IMR-90 (cell line): ENCODE measurements at regions not wholly inside any gene's neighbourhood (a gene's known extent, or its start where the extent isn't known, plus 50 kb on each side); places are given as distances from the start of the nearest gene placed in this dataset.

Source experiments
- ATAC-seq: fragments of 200-7000 bp; cut with Tn5 transposase; 2 replicates; pipeline ENCODE4 v1.9.1; 2020; ENCODE audit warnings: low read depth, mild to moderate bottlenecking, moderate library complexity
- BruUV-seq: library from RNA; stranded (reverse); fragments of 400-500 nt; replicated peaks from 2 replicates; lab custom pipeline; 2021; lab: Mats Ljungman, UMichigan
- CTCF ChIA-PET: fragments of 300-600 bp; formaldehyde crosslinking; extraction: SDS; loops from one replicate; lab custom pipeline; 2021; ENCODE audit warnings: antibody characterized with exemption; lab: Yijun Ruan, JAX
- POLR2A ChIA-PET: fragments of 300-600 bp; sonication (Branson Sonifier 250); formaldehyde crosslinking; loops from one replicate; lab custom pipeline; 2022; ENCODE audit warnings: antibody characterized with exemption; ENCODE audit not compliant: unreplicated experiment; lab: Charles Lee
- DNase-seq: peaks from one replicate; pipeline ENCODE4 v3.0.0; 2013
- H2AFZ ChIP-seq: replicated peaks from 2 replicates; pipeline ENCODE3; 2013; ENCODE audit warnings: low read length, mild to moderate bottlenecking; ENCODE audit not compliant: poor library complexity
- H2AK5ac ChIP-seq: 2 replicates; pipeline ENCODE4 v1.6.1; 2013; ENCODE audit warnings: low read depth, low read length, inconsistent platforms
- H2AK9ac ChIP-seq: replicated peaks from 2 replicates; pipeline ENCODE3; 2013; ENCODE audit warnings: mild to moderate bottlenecking, low read depth, low read length, moderate library complexity; ENCODE audit not compliant: poor library complexity
- H2BK120ac ChIP-seq: 2 replicates; pipeline ENCODE4 v1.6.1; 2013; ENCODE audit warnings: low read depth, low read length, inconsistent platforms
- H2BK15ac ChIP-seq: 3 replicates; pipeline ENCODE4 v1.6.1; 2013; ENCODE audit warnings: low read depth, low read length, inconsistent platforms
- H2BK20ac ChIP-seq: 2 replicates; pipeline ENCODE4 v1.6.1; 2013; ENCODE audit warnings: low read depth, mild to moderate bottlenecking, inconsistent platforms, low read length, moderate library complexity
- H2BK5ac ChIP-seq: 2 replicates; pipeline ENCODE4 v1.6.1; 2013; ENCODE audit warnings: mild to moderate bottlenecking, low read depth, low read length, inconsistent platforms; ENCODE audit not compliant: poor library complexity, severe bottlenecking
- H3K14ac ChIP-seq: replicated peaks from 2 replicates; pipeline ENCODE4 v1.6.1; 2013; ENCODE audit warnings: low read depth, low read length, inconsistent platforms
- H3K18ac ChIP-seq: 2 replicates; pipeline ENCODE4 v1.6.1; 2013; ENCODE audit warnings: low read depth, low read length, control low read depth
- H3K23ac ChIP-seq: 2 replicates; pipeline ENCODE4 v1.6.1; 2013; ENCODE audit warnings: low read depth, low read length, inconsistent platforms
- H3K27ac ChIP-seq: 2 replicates; pipeline ENCODE4 v1.5.1; 2013; ENCODE audit warnings: mild to moderate bottlenecking, control low read depth, low read length; ENCODE audit not compliant: insufficient read depth
- H3K27me3 ChIP-seq: 2 replicates; pipeline ENCODE4 v1.6.1; 2013; ENCODE audit warnings: low read length; ENCODE audit not compliant: control insufficient read depth, insufficient read depth
- H3K36me3 ChIP-seq: 2 replicates; pipeline ENCODE4 v1.6.1; 2013; ENCODE audit warnings: low read length, mixed read lengths; ENCODE audit not compliant: control insufficient read depth, insufficient read depth
- H3K4ac ChIP-seq: 2 replicates; pipeline ENCODE4 v1.6.1; 2013; ENCODE audit warnings: low read depth, low read length, inconsistent platforms
- H3K4me1 ChIP-seq: 2 replicates; pipeline ENCODE4 v1.6.1; 2013; ENCODE audit warnings: low read length, mixed read lengths; ENCODE audit not compliant: control insufficient read depth, insufficient read depth
- H3K4me2 ChIP-seq: 2 replicates; pipeline ENCODE4 v1.6.1; 2013; ENCODE audit warnings: low read depth, mild to moderate bottlenecking, control low read depth, low read length, moderate library complexity
- H3K4me3 ChIP-seq: 2 replicates; pipeline ENCODE4 v1.5.1; 2013; ENCODE audit warnings: low read depth, mild to moderate bottlenecking, control low read depth, low read length, moderate library complexity; ENCODE audit not compliant: insufficient read depth
- H3K56ac ChIP-seq: 2 replicates; pipeline ENCODE4 v1.6.1; 2013; ENCODE audit warnings: low read length, inconsistent platforms; ENCODE audit not compliant: insufficient read depth; ENCODE audit errors: extremely low read depth
- H3K79me1 ChIP-seq, 2 experiments: 2 replicates each; pipeline ENCODE4 v1.6.1; 2013; ENCODE audit warnings: low read length in 2 of 2, inconsistent platforms in 1 of 2, low read depth in 1 of 2
- H3K9ac ChIP-seq: 2 replicates; pipeline ENCODE4 v1.6.1; 2013; ENCODE audit warnings: low read depth, low read length, control low read depth
- H3K9me1 ChIP-seq: 2 replicates; pipeline ENCODE4 v1.6.1; 2013; ENCODE audit warnings: low read length, inconsistent platforms; ENCODE audit not compliant: insufficient read depth
- H3K9me3 ChIP-seq: 2 replicates; pipeline ENCODE4 v1.6.1; 2013; ENCODE audit warnings: low read length; ENCODE audit not compliant: control insufficient read depth, insufficient read depth
- H4K20me1 ChIP-seq: 2 replicates; pipeline ENCODE4 v1.6.1; 2013; ENCODE audit warnings: low read length, inconsistent platforms; ENCODE audit not compliant: insufficient read depth
- H4K5ac ChIP-seq: 2 replicates; pipeline ENCODE4 v1.6.1; 2013; ENCODE audit warnings: mild to moderate bottlenecking, low read depth, low read length, control low read depth
- H4K8ac ChIP-seq, 2 experiments: 2 replicates each; pipeline ENCODE4 v1.6.1; 2013; ENCODE audit warnings: low read depth in 2 of 2, low read length in 2 of 2, control low read depth in 1 of 2, inconsistent platforms in 1 of 2
- H4K91ac ChIP-seq: 2 replicates; pipeline ENCODE4 v1.6.1; 2013; ENCODE audit warnings: low read depth, low read length, inconsistent platforms; ENCODE audit not compliant: insufficient read depth
- BHLHE40 ChIP-seq: fragments of 150-350 bp; IDR thresholded peaks from 2 replicates; pipeline ENCODE4 v1.6.1; 2016; ENCODE audit warnings: mild to moderate bottlenecking, low read depth, low read length
- CEBPB ChIP-seq: IDR thresholded peaks from 2 replicates; pipeline ENCODE4 v1.6.1; 2012; ENCODE audit warnings: low read depth, low read length, improper control_type of control experiment
- CHD1 ChIP-seq: IDR thresholded peaks from 2 replicates; pipeline ENCODE4 v1.6.1; 2012; ENCODE audit warnings: low read depth, low read length, improper control_type of control experiment
- CTCF ChIP-seq: conservative IDR thresholded peaks from 2 replicates; pipeline ENCODE4 v1.5.1; 2012; ENCODE audit warnings: mild to moderate bottlenecking, low read depth, low read length, improper control_type of control experiment
- ELK1 ChIP-seq: fragments of 150-350 bp; IDR thresholded peaks from 2 replicates; pipeline ENCODE4 v1.6.1; 2016; ENCODE audit warnings: low read depth, mild to moderate bottlenecking, low read length, moderate library complexity, borderline replicate concordance
- FOS ChIP-seq: fragments of 150-350 bp; IDR thresholded peaks from 2 replicates; pipeline ENCODE4 v1.6.1; 2016; ENCODE audit warnings: low read depth, low read length
- MAFK ChIP-seq: IDR thresholded peaks from 2 replicates; pipeline ENCODE4 v1.6.1; 2012; ENCODE audit warnings: low read depth, low read length, improper control_type of control experiment
- MAZ ChIP-seq: IDR thresholded peaks from 2 replicates; pipeline ENCODE4 v1.6.1; 2012; ENCODE audit warnings: low read depth, mild to moderate bottlenecking, low read length, improper control_type of control experiment, moderate library complexity, borderline replicate concordance
- MXI1 ChIP-seq: IDR thresholded peaks from 2 replicates; pipeline ENCODE4 v1.6.1; 2012; ENCODE audit warnings: low read depth, mild to moderate bottlenecking, low read length, moderate library complexity, borderline replicate concordance
- NFE2L2 ChIP-seq: fragments of 150-350 bp; IDR thresholded peaks from 2 replicates; pipeline ENCODE4 v1.6.1; 2016; ENCODE audit warnings: low read depth, mild to moderate bottlenecking, low read length
- POLR2A ChIP-seq: IDR thresholded peaks from 2 replicates; pipeline ENCODE4 v1.6.1; 2012; ENCODE audit warnings: mild to moderate bottlenecking, low read depth, low read length
- RAD21 ChIP-seq: IDR thresholded peaks from 2 replicates; pipeline ENCODE4 v1.6.1; 2012; ENCODE audit warnings: low read length, improper control_type of control experiment
- RCOR1 ChIP-seq: IDR thresholded peaks from 2 replicates; pipeline ENCODE4 v1.6.1; 2012; ENCODE audit warnings: mild to moderate bottlenecking, low read length, improper control_type of control experiment; ENCODE audit not compliant: insufficient replicate concordance
- RFX5 ChIP-seq: IDR thresholded peaks from 2 replicates; pipeline ENCODE4 v1.8.0; 2012; ENCODE audit warnings: low read depth, mild to moderate bottlenecking, low read length, moderate library complexity
- SMC3 ChIP-seq: fragments of 150-350 bp; IDR thresholded peaks from 2 replicates; pipeline ENCODE4 v1.6.1; 2016; ENCODE audit warnings: low read depth, mild to moderate bottlenecking, antibody characterized with exemption, low read length, moderate library complexity
- USF2 ChIP-seq: fragments of 150-350 bp; IDR thresholded peaks from 2 replicates; pipeline ENCODE4 v1.6.1; 2017; ENCODE audit warnings: mild to moderate bottlenecking, antibody characterized with exemption, low read length, low read depth
- whole genome bisulfite sequencing, 2 experiments: methylation state at CpG; one replicate each; pipeline versions ENCODE4 v1.1.5 to v1.1.7; 2013; ENCODE audit warnings: missing lambda C conversion rate in 2 of 2; ENCODE audit not compliant: insufficient read length in 1 of 2; ENCODE audit errors: extremely low coverage in 2 of 2; 5-methylcytosine and 5-hydroxymethylcytosine counted together
- dilution Hi-C: fragments of 300-500 bp; cut with HindIII; formaldehyde crosslinking; loops from one replicate; pipeline ENCODE4 v1.14.3; 2018; ENCODE audit warnings: low sequenced_read_pairs; ENCODE audit not compliant: unreplicated experiment
- in situ Hi-C: fragments of 300-500 bp; cut with MboI; formaldehyde crosslinking; loops from 3 replicates; pipeline ENCODE4 v1.14.3; 2019; ENCODE audit warnings: low sequenced_read_pairs, inconsistent platforms, mixed read lengths
- intact Hi-C: fragments of 100-400 bp; cut with micrococcal nuclease; formaldehyde crosslinking; loops from 2 replicates; pipeline ENCODE4 v1.10.0; 2022

- Histone ChIP-seq H3K4me2 (no peak overlapping the region), H3K4me1 (no peaks in the 10 kb centered on the region), H3K9me1 (no peaks in the 10 kb centered on the region), H2BK5ac (no peak overlapping the region), H3K18ac (no peak overlapping the region), H3K79me1 (no peaks in the 10 kb centered on the region), H3K9ac (no peak overlapping the region), H3K27me3 (no peaks in the 10 kb centered on the region), H2BK20ac (no peak overlapping the region), H3K23ac (no peak overlapping the region), H3K14ac (no peak overlapping the region), H2AFZ (no peak overlapping the region), H2BK15ac (no peak overlapping the region), H2BK120ac (no peak overlapping the region), H3K36me3 (no peaks in the 10 kb centered on the region), H3K4me3 (no peak overlapping the region), H3K27ac (no peak overlapping the region), H4K5ac (no peak overlapping the region), H3K4ac (no peak overlapping the region), H3K9me3 (peaks cover 64% of the 10 kb centered on the region), H4K20me1 (no peaks in the 10 kb centered on the region), H3K56ac (no peak overlapping the region), H2AK5ac (no peak overlapping the region), H2AK9ac (no peak overlapping the region), H4K91ac (no peak overlapping the region), H4K8ac (no peak overlapping the region)
- intact Hi-C loops = no loop called here
- in situ Hi-C loops = no loop called here
- no TSS peak for BruUV-seq
- dilution Hi-C loops = no loop called here
- CTCF ChIA-PET = no interaction called here
- 17% methylated on average over 1 of the region's 3 CpGs; no CpG with 5 or more reads in 1 of the 2 experiments for WGBS, 2 experiments
- no peak for DNase-seq
- TF ChIP-seq BHLHE40 (no peak), MAFK (no peak), CTCF (no peak), CHD1 (no peak), USF2 (no peak), RFX5 (no peak), ELK1 (no peak), MXI1 (no peak), SMC3 (no peak), NFE2L2 (no peak), RAD21 (no peak), MAZ (no peak), POLR2A (no peak), CEBPB (no peak), FOS (no peak), RCOR1 (no peak)
- ATAC-seq = no peak
- POLR2A ChIA-PET = no interaction called here
Observed at GRCh38 chr13:111860231-111860552, 206.8 kb upstream of the SOX1 start.
